GM13976 (cell line): ENCODE measurements at regions not wholly inside any gene's neighbourhood (a gene's known extent, or its start where the extent isn't known, plus 50 kb on each side); places are given as distances from the start of the nearest gene placed in this dataset.

Source experiments
- DNase-seq: peaks from one replicate; pipeline ENCODE4 v3.0.0; 2012; ENCODE audit warnings: low spot score
- in situ Hi-C: fragments of 300-500 bp; cut with MboI; formaldehyde crosslinking; loops from one replicate; pipeline ENCODE4 v1.12.0; 2022; ENCODE audit warnings: low sequenced_read_pairs, mixed read lengths, inconsistent platforms; ENCODE audit not compliant: unreplicated experiment
- TF ChIP-seq, protein P1 (sequence below): IDR thresholded peaks from 2 replicates; pipeline ENCODE4 v1.5.1; 2012; ENCODE audit warnings: borderline replicate concordance, mild to moderate bottlenecking; ENCODE audit not compliant: insufficient read depth; ENCODE audit errors: extremely low read depth, missing control alignments, control extremely low read depth

GRCh38 chr2:129849559-129850160, 129.8 kb upstream of the RAB6C start:
- peak; percentile 71 for DNase-seq
- in situ Hi-C loops = no loop called here
- TF ChIP-seq, protein P1, sequence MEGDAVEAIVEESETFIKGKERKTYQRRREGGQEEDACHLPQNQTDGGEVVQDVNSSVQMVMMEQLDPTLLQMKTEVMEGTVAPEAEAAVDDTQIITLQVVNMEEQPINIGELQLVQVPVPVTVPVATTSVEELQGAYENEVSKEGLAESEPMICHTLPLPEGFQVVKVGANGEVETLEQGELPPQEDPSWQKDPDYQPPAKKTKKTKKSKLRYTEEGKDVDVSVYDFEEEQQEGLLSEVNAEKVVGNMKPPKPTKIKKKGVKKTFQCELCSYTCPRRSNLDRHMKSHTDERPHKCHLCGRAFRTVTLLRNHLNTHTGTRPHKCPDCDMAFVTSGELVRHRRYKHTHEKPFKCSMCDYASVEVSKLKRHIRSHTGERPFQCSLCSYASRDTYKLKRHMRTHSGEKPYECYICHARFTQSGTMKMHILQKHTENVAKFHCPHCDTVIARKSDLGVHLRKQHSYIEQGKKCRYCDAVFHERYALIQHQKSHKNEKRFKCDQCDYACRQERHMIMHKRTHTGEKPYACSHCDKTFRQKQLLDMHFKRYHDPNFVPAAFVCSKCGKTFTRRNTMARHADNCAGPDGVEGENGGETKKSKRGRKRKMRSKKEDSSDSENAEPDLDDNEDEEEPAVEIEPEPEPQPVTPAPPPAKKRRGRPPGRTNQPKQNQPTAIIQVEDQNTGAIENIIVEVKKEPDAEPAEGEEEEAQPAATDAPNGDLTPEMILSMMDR = peak; percentile 69

GRCh38 chr2:129857200-129857599, 122.3 kb upstream of the RAB6C start:
- TF ChIP-seq, protein P1 = no peak

GRCh38 chr2:129859175-129859574, 120.3 kb upstream of the RAB6C start:
- in situ Hi-C loops = no loop called here
- TF ChIP-seq, protein P1 = no peak

More at GRCh38 chr2:129857200-129857599, 122.3 kb upstream of the RAB6C start:
- no peak for DNase-seq
- in situ Hi-C loops = no loop called here

GRCh38 chr2:129860088-129860487, 119.4 kb upstream of the RAB6C start:
- in situ Hi-C loops = no loop called here
- no peak for DNase-seq
- TF ChIP-seq, protein P1 = no peak

More at GRCh38 chr2:129859175-129859574, 120.3 kb upstream of the RAB6C start:
- DNase-seq = no peak

DNA sequence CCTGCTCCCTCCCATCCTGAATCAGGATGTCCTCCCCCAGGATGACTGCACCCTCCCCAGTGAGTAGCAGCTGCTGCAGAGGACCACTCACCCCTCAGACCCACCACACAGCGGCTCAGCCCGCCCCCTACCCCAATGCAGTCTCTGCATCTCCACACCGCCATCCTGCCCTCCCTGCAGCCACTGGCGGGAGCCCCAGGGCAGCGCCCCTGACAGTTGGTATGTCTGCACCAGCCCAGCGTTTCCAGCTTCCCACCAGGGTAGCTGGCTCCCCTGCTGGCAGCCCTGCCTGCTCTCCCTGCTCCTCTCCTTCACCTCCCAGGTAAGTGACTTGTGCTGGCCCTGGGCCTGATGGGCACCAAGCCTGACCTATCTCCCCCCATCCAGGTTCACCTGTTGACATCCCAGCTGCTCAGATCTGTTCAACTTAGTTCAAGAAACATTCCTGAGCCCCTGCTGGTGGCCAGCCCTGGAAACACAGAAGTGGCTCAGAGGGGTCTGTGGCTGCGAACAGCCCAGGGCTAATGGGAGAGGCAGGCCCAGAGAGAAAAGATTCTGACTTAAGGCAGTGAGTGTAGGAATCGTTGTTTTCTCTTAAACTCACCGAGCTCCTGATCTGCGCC, 117.7 kb upstream of the RAB6C start:
- in situ Hi-C loops = no loop called here
- TF ChIP-seq, protein P1 = no peak
- DNase-seq = no peak

GRCh38 chr2:129862668-129863067, 116.8 kb upstream of the RAB6C start:
- DNase-seq = no peak
- in situ Hi-C loops = no loop called here
- TF ChIP-seq, protein P1 = no peak
